ENCODE measurements at regions not wholly inside any gene's neighbourhood (a gene's known extent, or its start where the extent isn't known, plus 50 kb on each side); places are given as distances from the start of the nearest gene placed in this dataset.

GRCh38 chr6:28588666-28589065 is 63.0 kb downstream of the GPX5 start:
- H4K20me1 ChIP-seq (ENCODE audit: insufficient read depth), result no peaks in the 10 kb centered on the region
- H3K9ac ChIP-seq, result no peak overlapping the region
- H3K27ac ChIP-seq, result no peak overlapping the region
- no peak overlapping the region for H3K4me3 ChIP-seq (IDR thresholded peaks at IDR 0.05; ENCODE audit: insufficient read depth, low read depth, low read length)
- H3K36me3 ChIP-seq (ENCODE audit: insufficient read depth), result no peaks in the 10 kb centered on the region
- H3K4me1 ChIP-seq (ENCODE audit: low read depth, poor library complexity, severe bottlenecking), result peaks cover 30% of the 10 kb centered on the region
- no peak overlapping the region for H2AFZ ChIP-seq (ENCODE audit: low read depth)
- H3K27me3 ChIP-seq (ENCODE audit: insufficient read depth, low read depth), result no peaks in the 10 kb centered on the region
- TF ChIP-seq CTCF (conservative IDR thresholded peaks at IDR 0.05; ENCODE audit: low read depth, low read length), result no peak
- peak overlapping the region; percentile 40 for H3K4me2 ChIP-seq
- no peaks in the 10 kb centered on the region for H3K79me2 ChIP-seq (ENCODE audit: insufficient read depth, low read depth)

GRCh38 chr6:28589234-28589956 is 63.7 kb downstream of the GPX5 start:
- Histone ChIP-seq H3K4me3 (IDR thresholded peaks at IDR 0.05; ENCODE audit: insufficient read depth, low read depth, low read length) (no peak overlapping the region), H3K4me2 (peak overlapping the region; percentile 40; the same call in 1 of the 2 replicates), H3K79me2 (ENCODE audit: insufficient read depth, low read depth) (no peaks in the 10 kb centered on the region), H3K27me3 (ENCODE audit: insufficient read depth, low read depth) (no peaks in the 10 kb centered on the region), H4K20me1 (ENCODE audit: insufficient read depth) (no peaks in the 10 kb centered on the region), H3K36me3 (ENCODE audit: insufficient read depth) (no peaks in the 10 kb centered on the region), H3K9ac (no peak overlapping the region), H2AFZ (ENCODE audit: low read depth) (no peak overlapping the region), H3K4me1 (ENCODE audit: low read depth, poor library complexity, severe bottlenecking) (peaks cover 30% of the 10 kb centered on the region), H3K27ac (no peak overlapping the region)
- TF ChIP-seq CTCF (conservative IDR thresholded peaks at IDR 0.05; ENCODE audit: low read depth, low read length), result no peak

- Histone ChIP-seq H3K27me3 (ENCODE audit: insufficient read depth, low read depth) (no peaks in the 10 kb centered on the region), H3K36me3 (ENCODE audit: insufficient read depth) (no peaks in the 10 kb centered on the region), H3K79me2 (ENCODE audit: insufficient read depth, low read depth) (no peaks in the 10 kb centered on the region), H3K9ac (no peak overlapping the region), H3K4me3 (IDR thresholded peaks at IDR 0.05; ENCODE audit: insufficient read depth, low read depth, low read length) (no peak overlapping the region), H3K4me2 (no peak overlapping the region), H3K27ac (no peak overlapping the region), H4K20me1 (ENCODE audit: insufficient read depth) (no peaks in the 10 kb centered on the region), H3K4me1 (ENCODE audit: low read depth, poor library complexity, severe bottlenecking) (peaks cover 30% of the 10 kb centered on the region), H2AFZ (ENCODE audit: low read depth) (no peak overlapping the region)
- no peak for TF ChIP-seq CTCF (conservative IDR thresholded peaks at IDR 0.05; ENCODE audit: low read depth, low read length)
These were observed 64.3 kb downstream of the GPX5 start for GRCh38 chr6:28589957-28590349.

- no peaks in the 10 kb centered on the region for H3K27me3 ChIP-seq (ENCODE audit: insufficient read depth, low read depth)
- TF ChIP-seq CTCF (conservative IDR thresholded peaks at IDR 0.05; ENCODE audit: low read depth, low read length), result no peak
- no peak overlapping the region; the same call in 1 of the 2 replicates for H3K4me2 ChIP-seq
- no peak overlapping the region for H3K27ac ChIP-seq
- H3K79me2 ChIP-seq (ENCODE audit: insufficient read depth, low read depth), result no peaks in the 10 kb centered on the region
- no peaks in the 10 kb centered on the region for H3K36me3 ChIP-seq (ENCODE audit: insufficient read depth)
- H4K20me1 ChIP-seq (ENCODE audit: insufficient read depth), result no peaks in the 10 kb centered on the region
- H2AFZ ChIP-seq (ENCODE audit: low read depth), result no peak overlapping the region
- no peaks in the 10 kb centered on the region for H3K4me1 ChIP-seq (ENCODE audit: low read depth, poor library complexity, severe bottlenecking)
- H3K9ac ChIP-seq, result no peak overlapping the region
- no peak overlapping the region for H3K4me3 ChIP-seq (IDR thresholded peaks at IDR 0.05; ENCODE audit: insufficient read depth, low read depth, low read length)
These were observed 71.6 kb downstream of the GPX5 start for GRCh38 chr6:28597217-28597835.

Measured in KMS-11 (cell line).